ENCODE measurements at regions not wholly inside any gene's neighbourhood (a gene's known extent, or its start where the extent isn't known, plus 50 kb on each side); places are given as distances from the start of the nearest gene placed in this dataset.

- H3K9me3 ChIP-seq (replicated peaks) = peaks cover 14% of the 10 kb centered on the region
- intact Hi-C loops (cut with micrococcal nuclease) = no loop called here
Observed at GRCh38 chr15:91670108-91670507, 183.4 kb upstream of the SLCO3A1 start.

GRCh38 chr15:91678003-91678402 is 175.5 kb upstream of the SLCO3A1 start:
- peaks cover 18% of the 10 kb centered on the region for H3K9me3 ChIP-seq (replicated peaks)
- H3K4me3 ChIP-seq = no peak overlapping the region
- TF ChIP-seq CTCF (IDR thresholded peaks at IDR 0.05; ENCODE audit: borderline replicate concordance) = no peak
- H3K27ac ChIP-seq (replicated peaks) = no peak overlapping the region
- H3K27me3 ChIP-seq (ENCODE audit: low read depth) = no peaks in the 10 kb centered on the region
- intact Hi-C loops (cut with micrococcal nuclease) = no loop called here
- no peaks in the 10 kb centered on the region for H3K4me1 ChIP-seq
- no peaks in the 10 kb centered on the region for H3K36me3 ChIP-seq
- no peak for DNase-seq

More at GRCh38 chr15:91670108-91670507, 183.4 kb upstream of the SLCO3A1 start:
- H3K27ac ChIP-seq (replicated peaks) = no peak overlapping the region
- no peaks in the 10 kb centered on the region for H3K36me3 ChIP-seq
- DNase-seq = no peak
- H3K27me3 ChIP-seq (ENCODE audit: low read depth) = peaks cover 5% of the 10 kb centered on the region
- no peak overlapping the region for H3K4me3 ChIP-seq
- no peak for TF ChIP-seq CTCF (IDR thresholded peaks at IDR 0.05; ENCODE audit: borderline replicate concordance)
- no peaks in the 10 kb centered on the region for H3K4me1 ChIP-seq

GRCh38 chr15:91679447-91679846 is 174.1 kb upstream of the SLCO3A1 start:
- Histone ChIP-seq H3K4me3 (no peak overlapping the region), H3K36me3 (no peaks in the 10 kb centered on the region), H3K27me3 (ENCODE audit: low read depth) (peaks cover 1% of the 10 kb centered on the region), H3K9me3 (replicated peaks) (peaks cover 10% of the 10 kb centered on the region), H3K27ac (replicated peaks) (no peak overlapping the region), H3K4me1 (no peaks in the 10 kb centered on the region)
- TF ChIP-seq CTCF (IDR thresholded peaks at IDR 0.05; ENCODE audit: borderline replicate concordance) = no peak
- no peak for DNase-seq
- intact Hi-C loops (cut with micrococcal nuclease) = no loop called here

- TF ChIP-seq CTCF (IDR thresholded peaks at IDR 0.05; ENCODE audit: borderline replicate concordance) = no peak
- Histone ChIP-seq H3K36me3 (no peaks in the 10 kb centered on the region), H3K27me3 (ENCODE audit: low read depth) (peaks cover 4% of the 10 kb centered on the region), H3K4me3 (no peak overlapping the region), H3K27ac (replicated peaks) (no peak overlapping the region), H3K9me3 (replicated peaks) (no peaks in the 10 kb centered on the region), H3K4me1 (no peaks in the 10 kb centered on the region)
- intact Hi-C loops (cut with micrococcal nuclease) = no loop called here
- DNase-seq = no peak
Observed at GRCh38 chr15:91685436-91685835, 168.1 kb upstream of the SLCO3A1 start.

GRCh38 chr15:91688811-91689210 is 164.7 kb upstream of the SLCO3A1 start:
- Histone ChIP-seq H3K4me1 (no peaks in the 10 kb centered on the region), H3K27me3 (ENCODE audit: low read depth) (peaks cover 4% of the 10 kb centered on the region), H3K27ac (replicated peaks) (no peak overlapping the region), H3K36me3 (no peaks in the 10 kb centered on the region), H3K4me3 (no peak overlapping the region), H3K9me3 (replicated peaks) (no peaks in the 10 kb centered on the region)
- no peak for DNase-seq
- TF ChIP-seq CTCF (IDR thresholded peaks at IDR 0.05; ENCODE audit: borderline replicate concordance) = no peak
- intact Hi-C loops (cut with micrococcal nuclease) = no loop called here

GRCh38 chr15:91689377-91689776 is 164.1 kb upstream of the SLCO3A1 start:
- Histone ChIP-seq H3K27me3 (ENCODE audit: low read depth) (peaks cover 4% of the 10 kb centered on the region), H3K27ac (replicated peaks) (no peak overlapping the region), H3K4me3 (no peak overlapping the region), H3K4me1 (no peaks in the 10 kb centered on the region), H3K9me3 (replicated peaks) (no peaks in the 10 kb centered on the region), H3K36me3 (no peaks in the 10 kb centered on the region)
- no peak for DNase-seq
- intact Hi-C loops (cut with micrococcal nuclease) = no loop called here
- no peak for TF ChIP-seq CTCF (IDR thresholded peaks at IDR 0.05; ENCODE audit: borderline replicate concordance)

Data from left ventricle myocardium inferior (tissue), 1 donor.